Epithelial cell of proximal tubule (primary cell): ENCODE measurements at regions not wholly inside any gene's neighbourhood (a gene's known extent, or its start where the extent isn't known, plus 50 kb on each side); places are given as distances from the start of the nearest gene placed in this dataset.
"Not testable (repeated sequence)": the region's sequence is repeated elsewhere in the genome, so short reads cannot be mapped to it uniquely, and the experiment has no call there.

ENCODE experiments used
- DNase-seq: peaks from one replicate; pipeline ENCODE4 v3.0.0-alpha.2; 2011; ENCODE audit warnings: low read depth
- H3K4me3 ChIP-seq: 2 replicates; pipeline ENCODE4 v1.5.1; 2011; ENCODE audit warnings: low read depth, mild to moderate bottlenecking, low read length
- CTCF ChIP-seq: conservative IDR thresholded peaks from 2 replicates; pipeline ENCODE4 v1.5.1; 2012; ENCODE audit warnings: low read depth, mild to moderate bottlenecking, low read length

DNA sequence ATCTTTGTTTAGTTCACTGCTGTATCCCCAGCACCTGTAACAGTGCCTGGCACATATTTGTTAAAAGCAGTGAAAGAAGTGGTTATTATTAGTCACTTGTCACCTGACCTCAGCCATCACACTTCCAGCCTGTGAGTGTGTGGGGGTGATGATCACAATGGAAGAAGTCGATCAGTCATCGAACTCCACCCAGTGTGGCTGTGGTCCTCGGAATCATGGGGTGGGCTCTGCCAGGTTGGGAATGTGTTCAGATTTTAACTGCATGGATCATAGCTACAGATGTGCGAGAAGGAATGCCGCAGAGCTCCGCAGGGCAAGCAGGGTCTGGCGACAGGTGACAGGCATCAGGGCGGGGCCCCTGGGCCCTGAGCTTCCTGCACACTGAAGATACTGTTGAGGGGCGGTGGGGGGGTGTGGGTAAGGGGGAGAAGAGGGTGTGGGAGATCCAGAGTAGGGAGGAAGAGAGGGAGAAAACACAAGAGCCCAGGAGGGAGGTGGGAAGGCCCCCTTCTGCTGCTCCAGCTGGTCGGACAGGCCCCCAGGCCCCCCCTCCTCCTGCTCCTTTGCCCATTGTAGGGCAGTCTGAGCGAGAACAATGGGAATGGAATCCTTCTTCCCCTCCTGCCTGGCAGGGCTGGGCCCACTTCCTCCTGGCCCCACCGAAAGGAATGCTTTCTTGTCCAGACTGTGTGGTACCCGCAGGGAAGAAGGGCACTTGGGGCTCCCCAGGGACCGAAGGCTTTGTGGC, 89.6 kb downstream of the SPRY4 start:
- H3K4me3 ChIP-seq: no peak overlapping the region
- DNase-seq: no peak
- no peak for TF ChIP-seq CTCF

GRCh38 chr5:142233083-142234032, 91.5 kb downstream of the SPRY4 start:
- no peak for TF ChIP-seq CTCF

GRCh38 chr5:142230949-142231348, 93.9 kb downstream of the SPRY4 start:
- DNase-seq, H3K4me3 ChIP-seq: not testable (repeated sequence)

More at GRCh38 chr5:142233083-142234032, 91.5 kb downstream of the SPRY4 start:
- no peak for DNase-seq
- no peak overlapping the region for H3K4me3 ChIP-seq

GRCh38 chr5:142225141-142225540, 99.7 kb downstream of the SPRY4 start:
- no peak for DNase-seq
- no peak overlapping the region for H3K4me3 ChIP-seq
- no peak for TF ChIP-seq CTCF

- no peak for TF ChIP-seq CTCF
- no peak overlapping the region for H3K4me3 ChIP-seq
- DNase-seq: no peak
Measured at GRCh38 chr5:142222866-142223558, 101.8 kb downstream of the SPRY4 start.

DNA sequence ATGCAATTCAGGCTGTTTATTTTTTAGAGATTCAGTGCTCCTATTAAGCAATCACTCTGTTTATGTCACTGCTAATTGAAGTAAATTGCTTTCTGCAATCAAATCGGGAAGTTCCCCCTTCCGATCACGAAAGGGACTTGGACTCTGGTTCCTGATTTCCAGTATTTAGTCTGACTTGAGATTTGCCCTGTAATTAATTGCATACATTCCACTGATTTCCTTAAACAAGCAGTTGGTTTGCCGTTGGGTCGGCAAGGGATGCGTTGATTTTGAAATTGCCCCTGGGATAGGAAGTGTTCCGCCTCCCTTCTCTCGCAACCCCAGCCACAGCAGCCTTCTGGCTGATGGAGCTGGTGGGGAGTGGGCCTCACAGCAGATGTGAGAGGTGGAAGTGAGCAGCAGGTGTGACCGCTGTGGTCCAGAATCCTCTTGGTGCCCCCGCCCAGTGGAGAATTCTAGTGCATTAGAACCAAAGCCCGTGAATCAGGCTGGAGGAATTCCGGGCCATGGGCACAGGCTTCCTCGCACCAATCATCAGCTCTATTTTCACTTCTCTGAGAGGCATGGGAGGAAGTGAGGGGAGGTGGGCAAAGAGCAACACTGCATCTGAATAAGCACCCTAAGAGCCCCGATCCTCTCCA, 102.5 kb downstream of the SPRY4 start:
- no peak overlapping the region for H3K4me3 ChIP-seq
- no peak for TF ChIP-seq CTCF
- DNase-seq: no peak
